HepG2 (cell line): ENCODE measurements at regions not wholly inside any gene's neighbourhood (a gene's known extent, or its start where the extent isn't known, plus 50 kb on each side); places are given as distances from the start of the nearest gene placed in this dataset.

Experiments used
- ATAC-seq: fragments of 200-7000 bp; cut with Tn5 transposase; 3 replicates; pipeline ENCODE4 v1.9.1; 2020; ENCODE audit warnings: mild to moderate bottlenecking, moderate library complexity
- BruUV-seq: library from RNA; stranded (reverse); fragments of 400-500 nt; replicated peaks from 2 replicates; lab custom pipeline; 2021; lab: Mats Ljungman, UMichigan
- CTCF ChIA-PET: fragments of 300-600 bp; formaldehyde crosslinking; extraction: SDS; loops from one replicate; lab custom pipeline; 2021; ENCODE audit warnings: low total read pairs, inconsistent platforms, low intra/inter-chr PET ratio; lab: Yijun Ruan, JAX
- POLR2A ChIA-PET: fragments of 350-600 bp; sonication (Branson Sonifier 250); formaldehyde crosslinking; loops from one replicate; lab custom pipeline; 2020; ENCODE audit warnings: antibody characterized with exemption, inconsistent platforms; lab: Yijun Ruan, JAX
- DNase-seq: peaks from one replicate; pipeline ENCODE4 v3.0.0-alpha.2; 2015; ENCODE audit warnings: low spot score
- FAIRE-seq: peaks from 3 replicates; lab custom pipeline; 2011; peaks lifted over from hg19 to GRCh38; lab: Jason Lieb, UNC
- H2AFZ ChIP-seq: one replicate; pipeline ENCODE4 v1.6.1; 2011; ENCODE audit warnings: low read length, inconsistent platforms
- H3K27ac ChIP-seq: fragments of 300-600 bp; 3 replicates; pipeline ENCODE4 v1.8.0; 2011; ENCODE audit warnings: mixed run types, mild to moderate bottlenecking, mixed read lengths, low read length, inconsistent platforms; ENCODE audit not compliant: insufficient read depth; ENCODE audit errors: extremely low read length
- H3K27me3 ChIP-seq, 2 experiments: fragments of 200-600 bp in 1 of 2; 2 replicates in 1 of 2; 3 replicates in 1 of 2; pipeline versions ENCODE4 v1.6.0 to v1.8.0; 2011; ENCODE audit warnings: low read length in 2 of 2, mild to moderate bottlenecking in 2 of 2, moderate library complexity in 2 of 2, inconsistent platforms in 1 of 2; ENCODE audit not compliant: insufficient read depth in 2 of 2, control insufficient read depth in 1 of 2
- H3K36me3 ChIP-seq, 2 experiments: fragments of 200-600 bp in 1 of 2; replicated peaks in 1 of 2; 2 replicates in 1 of 2; 3 replicates in 1 of 2; pipeline versions ENCODE4 v1.5.1 to v1.8.0; 2011; ENCODE audit warnings: low read length in 2 of 2, inconsistent platforms in 1 of 2; ENCODE audit not compliant: insufficient read depth in 2 of 2, control insufficient read depth in 1 of 2
- H3K4me1 ChIP-seq: 2 replicates; pipeline ENCODE4 v1.5.1; 2012; ENCODE audit warnings: low read length, inconsistent platforms; ENCODE audit not compliant: insufficient read depth
- H3K4me2 ChIP-seq: 2 replicates; pipeline ENCODE4 v1.6.0; 2011; ENCODE audit warnings: low read depth, low read length, inconsistent platforms
- H3K4me3 ChIP-seq, 3 experiments: fragments of 200-600 bp in 1 of 3; sonication (generic), shearing (Covaris generic) in 1 of 3; replicated peaks in 1 of 3; 2 replicates each; pipeline ENCODE4 v1.5.1; 2011 to 2016; ENCODE audit warnings: low read length in 3 of 3, inconsistent platforms in 2 of 3, low read depth in 2 of 3, mild to moderate bottlenecking in 2 of 3, control low read depth in 1 of 3, mixed read lengths in 1 of 3; ENCODE audit not compliant: insufficient read depth in 1 of 3
- H3K79me2 ChIP-seq: one replicate; pipeline ENCODE4 v1.6.1; 2011; ENCODE audit warnings: low read length, inconsistent platforms; ENCODE audit not compliant: insufficient read depth
- H3K9ac ChIP-seq: 2 replicates; pipeline ENCODE4 v1.6.0; 2011; ENCODE audit warnings: mild to moderate bottlenecking, low read depth, low read length, inconsistent platforms; ENCODE audit not compliant: insufficient read depth
- H3K9me3 ChIP-seq: 2 replicates; pipeline ENCODE4 v1.5.1; 2012; ENCODE audit warnings: mild to moderate bottlenecking, low read length
- H4K20me1 ChIP-seq: 2 replicates; pipeline ENCODE4 v1.6.0; 2011; ENCODE audit warnings: inconsistent platforms, mild to moderate bottlenecking, low read length, moderate library complexity; ENCODE audit not compliant: insufficient read depth
- CHD2 ChIP-seq: IDR thresholded peaks from 2 replicates; pipeline ENCODE4 v1.6.1; 2011; ENCODE audit warnings: low read depth, low read length, improper control_type of control experiment
- PRPF4 ChIP-seq: fragments of 200-400 bp; formaldehyde crosslinking; IDR thresholded peaks from 2 replicates; pipeline ENCODE4 v1.6.1; 2016; ENCODE audit warnings: low read length, low read depth; ENCODE audit not compliant: poor library complexity, severe bottlenecking
- ZKSCAN5 ChIP-seq: sonication (generic); formaldehyde crosslinking; IDR thresholded peaks from 2 replicates; pipeline ENCODE4 v1.5.1; 2020; ENCODE audit warnings: mild to moderate bottlenecking, missing genetic modification reagents
- ZKSCAN8 ChIP-seq: IDR thresholded peaks from 2 replicates; pipeline ENCODE4 v1.6.1; 2016; ENCODE audit warnings: borderline replicate concordance, missing genetic modification reagents, missing compliant biosample characterization
- ZNF251 ChIP-seq: sonication (generic); formaldehyde crosslinking; IDR thresholded peaks from 2 replicates; pipeline ENCODE4 v1.9.0; 2021; ENCODE audit warnings: mild to moderate bottlenecking, missing genetic modification reagents
- WGBS: methylation state at CpG from one replicate; pipeline ENCODE4 v1.1.6; 2017; ENCODE audit warnings: low lambda C conversion rate; 5-methylcytosine and 5-hydroxymethylcytosine counted together
- in situ Hi-C: cut with HindIII; loops from 2 replicates; pipeline ENCODE4 v1.10.0; 2017; ENCODE audit warnings: low pct_unique_long_range_greater_than_20kb; ENCODE audit not compliant: extremely low pct_ligation_motif_present
- intact Hi-C: fragments of 100-400 bp; cut with micrococcal nuclease; formaldehyde crosslinking; loops from one replicate; pipeline ENCODE4 v1.10.0; 2022; ENCODE audit not compliant: unreplicated experiment
- TF ChIP-seq, protein P1 (sequence below): sonication (generic); formaldehyde crosslinking; IDR thresholded peaks from 2 replicates; pipeline ENCODE4 v1.8.0; 2022; ENCODE audit warnings: missing genetic modification reagents, mild to moderate bottlenecking, inconsistent platforms, borderline replicate concordance
- TF ChIP-seq, protein P2 (sequence below): sonication (generic); formaldehyde crosslinking; IDR thresholded peaks from 2 replicates; pipeline ENCODE4 v1.5.1; 2020; ENCODE audit warnings: mild to moderate bottlenecking, missing genetic modification reagents, moderate library complexity

DNA sequence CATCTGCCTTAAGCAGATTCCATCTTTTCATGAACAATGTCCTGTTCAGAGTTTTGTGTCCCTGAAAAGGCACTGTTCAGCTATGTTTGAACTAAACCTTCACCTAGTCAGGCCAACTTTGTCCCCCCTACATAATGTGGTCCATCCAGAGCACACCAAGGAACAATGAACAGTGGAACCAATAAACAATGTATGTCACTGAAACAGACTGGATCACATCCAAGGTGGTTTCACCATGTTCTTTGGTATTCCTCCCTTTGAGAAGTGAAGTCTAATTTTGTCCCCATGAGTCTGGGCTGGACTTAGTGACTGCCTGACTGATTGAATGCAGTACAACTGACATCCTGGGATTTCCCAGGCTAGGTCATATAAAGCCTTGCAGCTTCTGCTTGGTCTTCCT is 174.5 kb downstream of the SLC24A2 start (continued):
- TF ChIP-seq PRPF4 (no peak), ZKSCAN8 (CRISPR knock-in tag) (no peak), ZKSCAN5 (CRISPR knock-in tag) (no peak)
- TF ChIP-seq, protein P1, sequence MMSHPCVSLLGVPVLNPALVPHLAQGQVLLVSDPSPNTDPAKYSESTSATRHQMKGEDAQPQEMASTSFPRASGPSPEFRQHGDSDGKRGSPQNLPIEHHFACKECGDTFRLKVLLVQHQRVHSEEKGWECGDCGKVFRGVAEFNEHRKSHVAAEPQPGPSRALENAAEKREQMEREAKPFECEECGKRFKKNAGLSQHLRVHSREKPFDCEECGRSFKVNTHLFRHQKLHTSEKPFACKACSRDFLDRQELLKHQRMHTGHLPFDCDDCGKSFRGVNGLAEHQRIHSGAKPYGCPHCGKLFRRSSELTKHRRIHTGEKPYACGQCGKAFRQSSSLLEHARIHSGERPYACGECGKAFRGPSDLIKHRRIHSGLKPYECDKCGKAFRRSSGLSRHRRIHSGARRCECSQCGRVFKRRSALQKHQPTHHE (CRISPR knock-in tag), result no peak
- TF ChIP-seq, protein P2, sequence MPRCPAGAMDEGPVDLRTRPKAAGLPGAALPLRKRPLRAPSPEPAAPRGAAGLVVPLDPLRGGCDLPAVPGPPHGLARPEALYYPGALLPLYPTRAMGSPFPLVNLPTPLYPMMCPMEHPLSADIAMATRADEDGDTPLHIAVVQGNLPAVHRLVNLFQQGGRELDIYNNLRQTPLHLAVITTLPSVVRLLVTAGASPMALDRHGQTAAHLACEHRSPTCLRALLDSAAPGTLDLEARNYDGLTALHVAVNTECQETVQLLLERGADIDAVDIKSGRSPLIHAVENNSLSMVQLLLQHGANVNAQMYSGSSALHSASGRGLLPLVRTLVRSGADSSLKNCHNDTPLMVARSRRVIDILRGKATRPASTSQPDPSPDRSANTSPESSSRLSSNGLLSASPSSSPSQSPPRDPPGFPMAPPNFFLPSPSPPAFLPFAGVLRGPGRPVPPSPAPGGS, result no peak

DNA sequence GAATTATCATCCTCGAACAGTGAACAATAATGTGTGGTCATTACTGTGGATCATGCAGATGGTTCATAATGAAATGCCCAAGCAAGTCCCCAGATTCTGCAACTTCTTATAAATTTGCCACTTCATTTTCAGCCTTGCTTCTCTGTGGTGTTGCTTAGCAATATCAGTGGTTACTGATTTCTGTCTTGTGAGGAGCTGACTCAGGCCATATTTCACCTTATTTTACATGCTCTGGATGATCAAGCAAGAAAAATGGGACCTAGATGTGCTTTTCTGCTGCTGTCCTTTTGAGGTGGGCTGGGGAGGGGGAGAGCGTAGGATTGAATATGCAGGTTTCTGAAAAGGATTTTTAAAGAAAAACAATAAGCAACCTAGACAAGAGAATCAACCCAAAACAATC is 188.3 kb downstream of the SLC24A2 start:
- intact Hi-C loops, result no loop called here
- FAIRE-seq, result no peak
- H3K9ac ChIP-seq, result no peak overlapping the region

More for the DNA sequence above, 188.3 kb downstream of the SLC24A2 start:
- TF ChIP-seq CHD2 (no peak), ZNF251 (no peak)
- Histone ChIP-seq H3K9me3 (no peaks in the 10 kb centered on the region), H4K20me1 (no peaks in the 10 kb centered on the region), H3K4me2 (no peak overlapping the region), H3K27me3 (no peaks in the 10 kb centered on the region; a peak in 1 of 5 replicates), H3K79me2 (no peaks in the 10 kb centered on the region), H3K4me3 (no peak overlapping the region), H2AFZ (no peak overlapping the region), H3K27ac (no peak overlapping the region), H3K4me1 (no peaks in the 10 kb centered on the region), H3K36me3 (no peaks in the 10 kb centered on the region)
- WGBS, result 50% methylated on average over 2 of the region's 2 CpGs
- DNase-seq (no peak), ATAC-seq (no peak)
- in situ Hi-C loops, result no loop called here
- POLR2A ChIA-PET, result no interaction called here
- BruUV-seq, result no TSS peak
- CTCF ChIA-PET, result no interaction called here
